HG03108 (cell line): ENCODE measurements at regions not wholly inside any gene's neighbourhood (a gene's known extent, or its start where the extent isn't known, plus 50 kb on each side); places are given as distances from the start of the nearest gene placed in this dataset.

Source experiments
- ATAC-seq: cut with Tn5 transposase; IDR thresholded peaks from one replicate; pipeline ENCODE4 v1.9.1; 2021; ENCODE audit warnings: moderate library complexity; ENCODE audit not compliant: unreplicated experiment

DNA sequence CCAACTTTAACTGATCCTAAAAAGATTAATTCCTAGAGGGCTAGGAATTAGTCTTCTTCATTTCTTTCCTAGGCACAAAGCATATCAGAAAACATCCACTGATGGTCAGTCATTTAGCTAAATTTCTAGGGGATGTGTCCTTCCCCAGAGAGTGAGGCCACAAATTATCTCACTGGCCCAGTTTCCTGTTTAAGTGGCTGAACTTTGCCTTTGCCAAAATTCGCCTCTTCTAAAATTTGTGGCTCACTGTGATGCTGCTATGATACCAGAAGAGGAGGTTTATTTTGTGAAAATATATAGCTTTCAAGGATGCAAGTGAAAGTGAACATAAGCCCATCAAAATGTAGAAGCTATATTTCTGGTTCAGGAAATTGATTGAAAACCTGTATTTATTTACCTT, 98.1 kb upstream of the FER start:
- no peak for ATAC-seq

DNA sequence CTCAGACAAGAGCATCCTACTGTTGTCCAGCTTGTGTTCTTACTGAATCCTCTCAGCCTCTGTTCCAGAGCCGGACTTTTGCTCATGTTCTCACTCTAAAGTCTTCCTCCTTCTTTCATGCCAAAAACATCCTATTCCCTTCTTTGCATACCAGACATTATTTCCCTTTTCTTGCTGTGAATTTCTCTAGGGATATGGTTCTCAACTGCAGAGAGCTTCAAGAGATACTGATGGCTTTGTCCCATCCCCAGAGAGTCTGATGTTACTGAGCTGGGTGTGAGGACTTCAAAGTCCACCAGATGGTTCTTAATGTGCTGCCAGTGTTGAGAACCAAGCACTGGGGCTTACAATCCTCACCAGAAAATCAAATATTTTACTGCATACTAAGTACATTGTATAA, 98.6 kb upstream of the FER start:
- no peak for ATAC-seq

DNA sequence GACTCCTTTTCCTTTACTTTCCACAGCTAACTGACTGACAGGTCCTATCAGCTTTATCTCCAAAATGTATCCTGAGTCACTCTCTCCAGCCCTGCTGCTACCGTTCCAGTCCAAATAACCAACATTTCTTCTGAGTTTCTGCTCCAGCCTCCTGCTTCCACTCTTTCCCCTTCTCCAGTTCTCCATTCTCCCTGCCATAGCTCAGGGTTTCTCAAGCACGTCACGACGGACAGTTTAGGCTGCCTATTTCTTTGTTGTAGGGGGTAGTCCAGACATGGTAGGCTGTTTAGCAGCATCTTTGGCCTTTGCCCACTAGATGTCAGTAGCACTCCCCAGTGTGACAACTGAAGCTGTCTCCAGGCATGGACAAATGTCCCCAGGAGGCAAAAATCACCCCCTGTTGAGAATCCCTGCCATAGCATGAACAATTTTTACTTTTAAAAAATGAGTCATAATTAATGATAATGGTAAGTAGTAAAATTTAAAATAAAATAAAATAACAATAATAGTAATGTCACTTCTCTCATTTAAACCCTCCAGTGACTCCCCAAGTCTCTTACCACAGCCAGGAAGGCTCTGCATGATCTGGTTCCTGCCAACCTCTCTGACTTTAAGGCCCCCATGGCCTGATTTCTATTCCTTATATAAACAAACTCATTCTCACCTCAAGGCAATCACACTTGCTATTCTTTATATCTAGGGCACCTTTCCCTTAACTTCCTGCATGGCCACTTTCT, 105.4 kb upstream of the FER start:
- peak; percentile 97 for ATAC-seq

DNA sequence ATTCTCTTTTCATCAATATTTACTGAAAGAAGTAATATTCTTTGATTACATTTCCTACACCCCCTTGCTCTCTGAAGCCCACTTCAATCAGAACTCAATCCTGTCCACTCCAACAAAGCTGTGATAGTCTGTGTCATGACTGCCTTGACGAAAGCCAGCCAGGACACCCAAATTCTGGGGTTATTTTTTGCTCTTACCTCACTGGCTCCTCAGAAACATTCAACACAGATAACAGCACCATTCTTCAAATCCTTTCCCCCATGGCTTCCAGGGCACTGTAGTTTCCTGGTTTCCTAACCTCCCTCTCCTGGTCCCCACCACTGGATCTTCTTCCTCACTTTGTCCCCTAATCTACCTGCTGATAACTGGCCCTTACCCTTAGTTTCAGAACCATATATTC, 106.1 kb upstream of the FER start:
- no peak for ATAC-seq

DNA sequence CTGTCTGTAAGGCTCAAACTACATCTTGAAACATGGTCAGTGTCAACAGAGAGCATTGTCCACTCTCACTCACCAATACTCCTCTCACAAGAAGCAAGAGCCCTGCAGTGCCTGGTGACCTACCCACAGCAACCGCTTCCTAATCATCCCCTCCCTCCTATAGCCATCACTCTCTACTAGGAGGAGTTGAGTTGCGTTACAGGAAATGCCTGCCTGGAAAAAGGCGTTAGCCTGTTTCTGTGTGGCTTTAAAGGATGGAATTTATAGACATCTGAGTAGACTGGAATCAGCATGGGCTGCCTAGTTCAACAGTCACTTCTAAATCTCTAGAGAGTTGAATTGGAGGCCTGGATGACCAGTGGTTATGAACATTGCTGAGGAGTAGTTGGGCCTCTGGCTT, 108.3 kb upstream of the FER start:
- no peak for ATAC-seq

DNA sequence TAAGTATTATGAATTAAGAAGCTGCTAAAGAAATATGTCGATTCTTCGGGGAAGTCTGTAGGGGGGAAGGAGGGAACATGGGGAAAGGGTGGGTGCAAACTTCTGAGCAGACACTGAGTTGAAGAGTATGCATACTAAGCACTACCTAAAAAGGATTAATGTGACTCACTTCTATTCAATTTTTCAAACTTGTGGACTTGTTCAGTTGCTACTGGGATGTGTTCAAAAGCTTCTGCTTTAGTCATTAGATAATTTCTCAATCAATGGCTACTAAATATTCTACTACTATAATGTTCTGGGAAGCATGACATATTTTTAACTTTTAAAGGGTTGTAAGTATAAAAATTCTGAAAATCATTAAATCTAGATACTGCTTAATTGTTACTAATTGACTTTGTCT, 109.7 kb upstream of the FER start:
- ATAC-seq = no peak

DNA sequence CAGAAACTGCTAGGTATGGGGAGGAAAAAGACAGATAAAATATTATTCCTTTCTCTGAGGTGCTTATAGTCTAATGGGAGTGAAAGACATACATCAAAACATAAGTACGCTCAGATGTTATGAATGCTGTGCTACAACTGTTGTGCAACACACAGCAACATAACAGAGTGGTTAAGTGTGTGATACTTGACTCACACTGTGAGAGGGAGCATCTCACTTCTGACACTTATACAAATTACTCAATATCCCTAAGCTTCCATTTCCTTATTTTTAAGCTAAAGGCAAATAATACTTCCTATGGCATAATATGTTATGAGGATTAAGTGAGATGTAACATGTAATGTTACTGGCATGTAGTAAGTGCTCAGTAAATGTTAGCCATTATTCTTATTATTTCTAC, 110.6 kb upstream of the FER start:
- ATAC-seq = no peak

DNA sequence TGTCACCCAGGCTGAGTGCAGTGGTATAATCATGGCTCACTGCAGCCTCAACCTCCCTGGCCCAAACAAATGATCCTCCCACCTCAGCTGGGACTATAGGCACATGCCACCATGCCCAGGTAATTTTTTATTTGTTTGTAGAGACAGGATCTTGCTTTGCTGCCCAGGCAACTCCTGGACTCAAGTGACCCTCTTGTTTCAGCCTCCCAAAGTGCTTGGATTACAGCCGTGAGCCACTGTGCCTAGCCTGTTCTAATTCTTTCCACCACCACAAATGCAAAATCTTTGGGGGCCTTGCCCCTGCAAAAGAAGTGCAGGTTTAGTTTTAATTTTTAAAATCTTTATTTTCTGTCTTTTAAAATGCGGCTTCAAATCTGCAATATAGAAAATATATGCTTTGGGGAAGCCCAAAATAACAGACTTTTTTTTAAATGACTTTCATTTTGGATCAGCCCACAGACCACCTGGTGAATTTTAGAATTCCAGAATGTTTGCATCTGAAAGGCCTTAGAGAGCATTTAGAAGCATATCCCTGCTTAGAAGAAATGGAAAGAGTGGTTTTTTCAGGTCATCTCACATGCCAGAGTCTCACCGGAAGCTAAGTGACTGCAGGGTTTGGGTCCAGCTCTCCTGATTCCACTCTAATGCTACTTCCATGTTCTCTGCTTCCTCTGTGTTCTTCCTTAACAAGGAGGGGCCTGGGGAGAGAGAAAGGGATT, 111.4 kb upstream of the FER start:
- no peak for ATAC-seq

DNA sequence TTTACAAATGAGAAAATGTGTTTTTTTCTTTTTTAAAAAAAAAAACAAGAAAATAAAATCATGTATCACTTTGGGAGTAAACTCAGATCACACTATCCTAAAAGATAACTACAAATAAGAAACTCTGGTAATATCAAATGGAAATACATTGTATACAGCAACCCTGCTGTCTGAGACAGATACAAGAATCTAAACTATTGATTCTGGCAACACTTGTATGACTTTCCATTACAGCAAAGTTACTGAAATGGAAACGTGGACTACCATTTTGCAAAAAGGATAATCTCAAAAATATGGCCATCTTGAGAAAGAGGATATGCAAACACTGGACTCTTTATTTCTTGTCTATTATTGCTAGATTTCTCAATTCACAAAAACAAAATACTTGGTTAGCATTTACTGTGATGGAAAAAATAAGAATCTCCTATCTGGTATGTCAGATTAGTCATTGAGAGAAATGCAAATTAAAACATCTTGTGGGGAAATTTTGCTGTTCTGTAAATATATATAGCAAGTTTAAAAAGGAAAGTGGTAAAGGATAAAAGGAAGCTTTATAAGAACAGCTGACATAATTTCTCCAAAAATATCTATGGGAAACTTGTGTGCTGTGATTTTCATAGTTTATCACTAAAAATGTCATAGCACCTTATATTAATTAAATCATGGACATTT, 112.9 kb upstream of the FER start:
- ATAC-seq = no peak

DNA sequence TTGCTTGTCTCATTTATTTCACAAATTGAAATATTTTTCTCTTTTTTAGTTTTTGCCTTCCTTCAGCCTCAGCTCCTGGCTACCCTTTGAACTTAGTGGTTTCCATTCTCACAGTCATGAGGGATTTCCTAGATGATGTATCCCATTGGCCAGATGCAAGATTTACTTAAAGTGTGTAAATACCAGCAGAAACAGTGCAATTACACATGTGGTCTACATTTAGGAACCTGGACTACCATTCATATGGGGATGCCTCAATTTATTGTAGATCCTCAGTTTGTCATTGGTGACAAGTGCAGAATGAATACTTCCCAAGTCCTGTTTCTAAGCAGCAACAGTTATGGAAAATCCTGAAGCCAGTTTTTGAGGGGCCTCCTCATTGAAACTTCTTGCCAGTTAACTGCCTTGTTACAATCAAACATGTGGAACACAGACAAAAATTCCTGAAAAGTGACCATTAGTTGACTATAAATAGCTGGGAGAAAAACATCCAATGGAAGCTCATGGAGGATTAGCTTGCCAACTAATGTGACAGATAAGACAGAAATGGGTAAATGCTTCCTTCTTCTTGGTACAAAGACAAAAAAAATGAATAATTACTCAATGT, 113.6 kb upstream of the FER start:
- no peak for ATAC-seq

DNA sequence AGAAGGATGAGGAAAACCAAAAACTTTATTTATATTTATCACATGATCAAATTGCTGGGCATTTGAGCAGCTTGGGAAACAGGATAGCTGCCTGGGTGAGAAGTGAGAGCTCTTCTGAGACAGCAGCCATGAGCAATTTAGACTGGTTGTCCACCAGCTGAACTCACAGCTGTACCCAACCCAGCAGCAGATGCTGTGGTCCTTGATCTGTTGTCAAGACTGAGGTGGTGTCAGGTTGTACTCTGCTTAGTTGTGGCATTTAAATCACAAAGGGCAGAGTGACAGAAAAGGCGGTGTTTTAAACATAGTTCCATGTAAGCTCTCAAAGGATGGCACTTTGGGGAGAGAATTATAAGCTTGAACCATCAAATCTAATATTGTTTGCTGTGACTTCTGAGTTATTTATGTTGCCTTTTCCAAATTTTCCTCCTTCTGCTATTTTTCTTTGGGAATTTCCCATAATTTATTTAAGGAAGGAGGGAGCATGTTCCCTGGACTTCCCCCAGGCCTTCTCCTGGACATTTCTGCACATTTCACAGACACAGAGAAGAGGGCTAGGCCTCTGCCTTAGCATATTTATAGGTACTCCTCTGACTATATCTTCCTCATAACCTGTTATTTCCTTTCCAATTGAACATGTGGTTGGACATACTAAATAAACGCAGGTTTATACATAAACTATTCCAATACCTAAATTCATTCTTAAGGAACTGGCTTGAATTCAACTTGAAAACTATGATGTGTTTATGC, 117.7 kb upstream of the FER start:
- ATAC-seq = no peak

DNA sequence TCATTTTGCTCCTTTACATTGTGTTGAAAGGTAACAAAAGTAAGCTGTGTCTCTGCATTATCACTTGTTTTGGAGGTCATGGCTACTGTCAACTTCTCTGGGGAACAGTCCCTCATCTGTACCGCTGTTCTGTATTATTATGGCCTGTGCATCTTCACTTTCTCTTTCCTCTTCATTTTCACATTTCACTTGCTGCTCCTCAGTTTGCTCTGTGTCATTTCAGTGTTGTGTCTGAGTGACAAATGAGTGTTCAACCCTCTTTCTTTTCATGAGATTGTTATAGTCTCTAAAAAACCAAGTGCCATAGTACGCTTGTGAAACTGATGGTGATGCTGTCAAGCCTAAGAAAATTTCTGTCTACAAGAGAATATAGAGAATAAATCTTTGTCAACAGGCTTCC, 122.0 kb upstream of the FER start:
- ATAC-seq = no peak

DNA sequence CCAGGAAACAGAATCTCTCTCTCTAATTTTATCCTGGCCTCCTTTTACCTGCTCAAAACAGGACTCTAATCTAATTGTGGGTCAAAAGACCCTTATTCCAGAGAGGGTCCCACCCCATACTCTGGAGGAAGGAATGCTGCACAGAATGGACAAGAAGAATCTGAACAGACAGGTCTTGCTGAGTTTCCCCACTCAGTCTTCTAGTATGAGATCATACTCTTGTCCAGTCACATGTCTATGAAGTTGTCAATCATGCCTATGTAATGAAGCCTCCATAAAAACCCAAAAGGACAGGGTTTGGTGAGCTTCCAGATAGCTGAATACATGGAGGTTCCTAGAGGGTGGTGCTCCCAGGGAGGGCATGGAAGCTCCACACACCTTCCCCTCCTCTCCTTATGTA, 123.9 kb upstream of the FER start:
- ATAC-seq = no peak

DNA sequence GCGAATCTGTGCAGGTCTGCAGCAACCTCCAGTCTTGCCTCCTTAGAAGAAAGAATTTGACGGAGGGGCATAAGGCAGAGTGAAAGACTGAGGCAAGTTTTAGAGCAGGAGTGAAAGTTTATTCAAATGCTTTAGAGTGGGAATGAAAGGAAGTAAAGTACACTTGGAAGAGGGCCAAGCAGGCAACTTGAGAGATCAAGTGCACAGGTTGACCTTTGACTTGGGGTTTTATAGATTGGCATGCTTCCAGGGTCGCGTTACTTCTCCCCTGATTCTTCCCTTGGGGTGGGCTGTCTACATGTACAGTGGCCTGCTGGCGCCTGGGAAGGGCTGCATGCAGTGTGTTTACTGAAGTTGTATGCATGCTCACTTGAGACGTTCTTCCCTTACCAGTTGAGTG, 127.2 kb upstream of the FER start:
- no peak for ATAC-seq

DNA sequence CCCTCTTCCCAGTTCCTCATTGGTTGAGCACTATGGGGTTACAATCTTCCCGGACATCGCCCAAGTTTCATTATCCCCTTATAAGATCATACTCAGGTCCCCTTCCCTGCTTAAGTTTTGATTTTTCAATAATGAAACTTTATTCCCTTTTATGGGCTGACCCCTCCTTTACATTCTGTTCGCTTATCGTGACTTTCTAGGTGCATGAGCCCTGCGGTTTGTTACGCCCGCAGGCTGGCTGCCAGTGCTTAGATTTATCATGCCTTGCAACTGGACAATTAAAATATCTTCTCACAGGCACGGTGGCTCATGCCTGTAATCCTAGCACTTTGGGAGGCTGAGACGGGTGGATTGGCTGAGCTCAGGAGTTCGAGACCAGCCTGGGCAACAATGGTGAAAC, 127.9 kb upstream of the FER start:
- no peak for ATAC-seq

DNA sequence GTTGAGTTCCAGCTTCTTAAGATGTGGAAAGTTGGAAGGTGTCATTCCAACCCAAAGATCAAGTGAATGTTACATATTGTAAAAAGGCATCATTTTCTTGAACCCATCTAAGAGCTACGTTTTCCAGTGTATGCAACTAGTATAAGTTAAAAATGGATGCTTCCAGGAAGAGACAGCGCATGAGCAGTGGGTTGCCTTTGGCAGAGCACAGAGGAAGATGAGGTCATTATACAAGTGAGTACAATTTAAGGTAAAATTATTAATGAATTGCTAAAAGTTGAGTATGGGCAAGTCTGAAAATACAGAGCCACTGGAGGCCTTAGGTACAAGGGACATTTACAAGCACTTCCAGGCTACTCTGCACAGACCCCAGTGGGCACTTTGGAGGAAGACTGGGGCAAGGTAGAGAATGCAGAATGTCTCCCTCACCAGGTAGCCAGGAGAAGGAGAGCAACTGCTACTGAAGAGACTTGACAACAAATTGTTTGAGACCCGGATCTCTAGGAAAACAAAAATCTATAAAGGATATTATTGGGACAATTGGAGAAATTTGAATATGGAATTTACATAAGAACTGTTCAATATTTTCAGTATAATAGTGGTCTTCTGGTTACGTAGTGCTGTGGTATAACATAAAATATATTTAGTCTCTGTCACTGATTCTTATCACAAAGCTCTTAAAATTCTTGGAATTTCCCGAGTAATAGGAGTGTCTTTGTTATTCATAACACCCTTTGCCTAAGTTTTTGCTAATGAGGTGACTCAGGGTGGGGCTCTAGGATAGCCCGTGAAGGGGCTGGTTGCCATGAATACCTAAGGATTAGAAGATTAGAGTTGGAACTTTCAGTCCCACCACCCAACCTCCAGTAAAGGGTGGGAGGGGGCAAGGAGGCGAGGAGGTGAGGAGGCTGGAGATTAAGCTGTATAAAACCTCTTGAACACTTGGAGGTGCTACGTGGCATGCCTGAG, 129.9 kb upstream of the FER start:
- no peak for ATAC-seq

DNA sequence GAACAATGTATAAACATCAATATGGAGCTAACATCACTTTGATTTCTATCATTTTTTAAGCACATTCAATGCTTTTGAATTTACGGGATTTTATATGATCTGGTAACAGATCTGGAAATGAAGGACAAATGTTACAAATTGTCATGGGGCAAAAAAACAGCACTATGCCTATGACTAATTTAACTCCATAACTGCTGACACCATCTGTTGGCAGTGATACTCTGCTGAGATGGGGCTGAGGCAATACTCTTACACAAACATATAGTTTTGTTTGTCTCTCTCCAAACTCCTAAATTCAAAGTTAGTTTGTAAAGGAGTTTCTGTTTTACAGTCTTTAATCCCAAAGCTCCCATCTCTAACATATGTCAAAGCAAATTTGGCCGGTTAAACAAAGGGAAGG, 132.5 kb upstream of the FER start:
- no peak for ATAC-seq

DNA sequence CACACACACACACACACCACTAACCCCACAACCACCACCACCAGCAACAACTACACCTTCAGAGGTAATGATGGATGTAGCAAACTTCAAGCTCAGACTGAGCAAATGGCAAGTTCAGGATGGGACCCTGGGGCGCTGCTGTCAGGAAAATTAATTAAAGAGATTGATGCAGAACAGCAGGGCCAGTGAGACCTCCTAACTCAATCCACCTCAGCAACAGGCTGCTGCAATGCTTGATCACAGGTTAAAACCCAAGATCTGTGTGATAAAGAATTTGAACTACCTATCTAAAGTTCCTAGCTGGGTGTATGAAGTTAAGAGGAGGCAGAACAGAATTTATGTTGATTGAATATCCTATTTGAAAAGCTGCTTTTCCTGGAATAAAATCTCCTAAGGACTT, 140.3 kb upstream of the FER start:
- no peak for ATAC-seq

DNA sequence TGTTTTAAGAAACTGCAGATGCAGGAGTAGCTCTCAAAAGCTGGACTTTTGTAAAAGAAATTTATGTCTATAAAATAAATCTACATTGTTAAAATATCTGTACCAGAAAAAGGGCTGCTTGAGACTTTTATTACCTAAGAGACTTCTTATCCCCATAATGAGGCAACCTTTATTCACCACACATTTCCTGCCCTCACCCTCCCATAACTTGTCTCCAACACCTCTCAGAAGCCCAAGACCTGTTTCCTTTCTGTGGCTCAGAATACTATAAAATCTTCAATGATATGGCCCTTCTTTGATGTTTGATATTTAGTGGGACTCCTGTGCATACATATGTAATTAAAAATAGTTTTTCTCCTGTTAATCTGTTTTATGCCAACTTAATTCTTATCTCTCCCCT, 141.5 kb upstream of the FER start:
- no peak for ATAC-seq

DNA sequence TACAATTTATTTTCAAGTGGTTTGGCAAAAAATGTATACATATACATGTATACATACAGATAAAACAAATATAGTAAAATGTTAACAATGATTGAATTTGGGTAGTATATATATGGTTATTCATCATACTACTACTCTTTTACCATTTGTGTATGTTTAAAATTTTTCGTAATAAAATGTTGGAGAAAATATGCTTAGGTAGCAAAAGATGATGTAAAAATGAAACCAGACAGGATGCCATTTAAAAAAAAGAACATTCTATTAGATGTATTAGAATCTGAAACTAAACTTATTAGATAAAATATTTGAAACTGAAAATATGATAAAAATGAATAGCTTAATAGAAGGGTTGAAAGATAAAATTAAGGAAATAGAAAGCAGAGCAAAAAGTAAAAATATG, 144.9 kb upstream of the FER start:
- ATAC-seq = no peak
